Epithelial cell of esophagus (primary cell): ENCODE measurements at regions not wholly inside any gene's neighbourhood (a gene's known extent, or its start where the extent isn't known, plus 50 kb on each side); places are given as distances from the start of the nearest gene placed in this dataset.

Experiments used
- DNase-seq: peaks from one replicate; pipeline ENCODE4 v3.0.0; 2010; ENCODE audit warnings: low read depth
- H3K4me3 ChIP-seq: 2 replicates; pipeline ENCODE4 v1.5.1; 2011; ENCODE audit warnings: mild to moderate bottlenecking, low read length, control low read depth
- CTCF ChIP-seq: IDR thresholded peaks from 2 replicates; pipeline ENCODE4 v1.5.1; 2011; ENCODE audit warnings: low read depth, mild to moderate bottlenecking, low read length, control low read depth, inconsistent platforms; ENCODE audit not compliant: insufficient read depth; ENCODE audit errors: missing control alignments

DNA sequence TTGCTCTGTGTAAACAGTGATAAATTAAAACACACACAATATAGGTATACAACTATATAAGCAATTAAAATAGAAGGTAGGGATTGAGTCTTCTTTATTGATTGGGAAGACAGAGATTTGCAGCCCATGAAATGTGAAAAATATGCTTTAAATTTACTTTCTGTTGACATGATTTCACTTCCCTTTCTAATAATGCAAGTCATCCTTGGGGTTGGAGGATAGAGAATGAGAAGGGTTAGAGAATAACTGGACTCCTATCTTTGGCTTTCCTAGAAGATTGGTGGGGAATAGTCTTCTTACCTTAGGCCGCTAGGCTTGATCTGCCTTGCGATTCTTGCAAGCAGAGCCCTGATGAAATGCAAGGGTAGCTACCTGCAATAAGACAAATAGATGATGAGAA is 339.8 kb downstream of the NYAP2 start:
- DNase-seq, result no peak
- no peak overlapping the region for H3K4me3 ChIP-seq
- TF ChIP-seq CTCF, result no peak

DNA sequence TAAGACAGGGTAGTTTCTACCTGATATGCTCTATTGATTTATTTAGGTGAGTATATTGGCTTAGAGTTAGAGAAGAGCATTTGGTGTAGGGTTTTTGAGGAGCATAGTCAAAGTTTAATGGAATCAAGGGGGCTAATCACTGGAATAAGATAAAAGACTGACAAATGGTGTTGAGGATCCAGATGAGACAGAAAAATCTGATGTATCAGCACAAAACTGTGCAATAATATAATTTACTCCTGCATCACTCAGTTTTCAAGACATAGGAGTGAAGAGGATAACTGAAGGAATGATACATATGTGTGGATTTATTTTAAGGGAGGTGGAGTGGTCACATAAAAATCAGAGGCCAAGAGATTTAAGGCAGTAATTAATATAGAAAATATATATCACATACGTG is 339.2 kb downstream of the NYAP2 start:
- TF ChIP-seq CTCF, result no peak
- H3K4me3 ChIP-seq, result no peak overlapping the region
- DNase-seq, result no peak

DNA sequence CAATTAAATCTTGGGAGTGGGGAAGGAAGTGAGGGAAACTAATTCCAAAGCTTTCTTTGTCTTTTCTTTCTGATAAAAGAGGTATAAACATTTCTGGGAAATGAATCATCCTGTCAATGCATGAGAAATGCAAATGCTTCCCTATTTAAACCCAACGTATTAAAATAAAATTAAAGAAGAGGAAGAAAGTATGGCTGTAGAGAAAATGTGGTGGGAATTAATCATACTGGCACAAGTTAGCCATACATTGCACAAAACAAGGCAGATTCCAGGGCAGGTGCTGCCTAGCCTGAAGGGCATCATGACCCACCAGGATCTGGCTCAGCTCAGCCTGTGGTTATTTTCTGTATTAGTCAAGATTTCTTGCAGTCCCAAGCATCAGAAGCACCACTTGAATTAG is 338.0 kb downstream of the NYAP2 start:
- H3K4me3 ChIP-seq, result no peak overlapping the region
- TF ChIP-seq CTCF, result no peak
- DNase-seq, result peak; percentile 82

GRCh38 chr2:225735844-225736243 is 336.3 kb downstream of the NYAP2 start:
- TF ChIP-seq CTCF, result no peak
- peak; percentile 79 for DNase-seq

DNA sequence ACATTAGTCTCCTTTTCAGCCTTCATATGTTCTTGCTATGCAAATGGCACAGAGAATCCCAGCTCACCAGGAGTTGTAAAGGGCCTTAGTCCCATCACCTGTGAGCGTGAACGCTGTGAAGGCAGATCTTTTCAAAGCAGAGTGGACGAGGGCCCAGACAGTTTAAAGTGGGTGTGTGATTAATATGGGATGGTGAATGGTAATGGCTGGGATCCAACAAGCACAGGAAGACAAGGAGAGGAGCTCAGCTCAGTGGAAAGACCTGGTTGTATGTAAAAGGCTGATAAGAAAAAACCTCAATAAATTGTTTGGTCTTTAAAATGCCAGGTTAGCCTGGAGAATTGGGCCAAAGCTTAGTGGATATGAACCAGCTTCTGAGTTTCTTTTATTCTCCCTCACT is 326.2 kb downstream of the NYAP2 start:
- H3K4me3 ChIP-seq, result no peak overlapping the region
- no peak for DNase-seq
- TF ChIP-seq CTCF, result no peak

More at GRCh38 chr2:225735844-225736243, 336.3 kb downstream of the NYAP2 start:
- H3K4me3 ChIP-seq, result no peak overlapping the region
